Esophagus muscularis mucosa (tissue), 3 donors: ENCODE measurements at regions not wholly inside any gene's neighbourhood (a gene's known extent, or its start where the extent isn't known, plus 50 kb on each side); places are given as distances from the start of the nearest gene placed in this dataset.

Experiments
- CTCF ChIP-seq, 3 experiments: fragments of 200-600 bp in 2 of 3; fragments of 450-650 bp in 1 of 3; sonication (generic) in 2 of 3; IDR thresholded peaks; one replicate each; pipeline ENCODE4 v1.5.1; 2017 to 2019; ENCODE audit warnings: antibody characterized with exemption in 3 of 3, mild to moderate bottlenecking in 2 of 3, moderate library complexity in 1 of 3
- POLR2A ChIP-seq: fragments of 450-650 bp; IDR thresholded peaks from one replicate; pipeline ENCODE4 v1.6.1; 2017; ENCODE audit warnings: antibody characterized with exemption, moderate library complexity, mild to moderate bottlenecking, low read depth
- POLR2AphosphoS5 ChIP-seq, 2 donors: sonication (generic); formaldehyde crosslinking; IDR thresholded peaks; one replicate each; pipeline ENCODE4 v1.6.1; 2017; ENCODE audit warnings: antibody characterized with exemption in 2 of 2

- TF ChIP-seq POLR2A (no peak), CTCF (IDR thresholded peaks at IDR 0.05) (no peak), POLR2AphosphoS5 (IDR thresholded peaks at IDR 0.05) (no peak)
Observed at GRCh38 chr4:147003956-147004809, 58.5 kb upstream of the TTC29 start.
